GF-D8 (cell line): ENCODE measurements at regions not wholly inside any gene's neighbourhood (a gene's known extent, or its start where the extent isn't known, plus 50 kb on each side); places are given as distances from the start of the nearest gene placed in this dataset.

Experiments
- DNase-seq: peaks from one replicate; lab custom pipeline; 2025; lab: John Stamatoyannopoulos, UW

DNA sequence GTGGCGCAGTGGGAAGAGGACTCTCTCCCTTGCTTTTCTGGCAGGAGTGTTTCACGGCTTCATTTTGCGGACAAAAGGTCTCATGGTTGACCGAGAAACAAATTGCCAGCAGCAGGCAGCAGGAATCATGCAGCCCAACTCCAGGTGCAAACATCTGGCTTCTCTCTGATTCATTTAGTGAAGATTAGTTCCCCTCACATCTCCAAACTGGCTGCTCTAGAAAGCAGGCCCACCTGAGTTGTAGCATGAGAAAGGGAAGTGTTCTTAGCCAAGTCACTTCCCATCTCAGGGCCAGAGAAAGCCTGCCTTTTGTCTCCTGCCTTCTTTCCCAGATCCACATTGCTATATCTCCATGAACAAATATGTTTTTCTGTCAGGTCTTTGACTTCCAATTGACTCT lies 120.8 kb upstream of the CCDC196 start:
- no peak for DNase-seq

DNA sequence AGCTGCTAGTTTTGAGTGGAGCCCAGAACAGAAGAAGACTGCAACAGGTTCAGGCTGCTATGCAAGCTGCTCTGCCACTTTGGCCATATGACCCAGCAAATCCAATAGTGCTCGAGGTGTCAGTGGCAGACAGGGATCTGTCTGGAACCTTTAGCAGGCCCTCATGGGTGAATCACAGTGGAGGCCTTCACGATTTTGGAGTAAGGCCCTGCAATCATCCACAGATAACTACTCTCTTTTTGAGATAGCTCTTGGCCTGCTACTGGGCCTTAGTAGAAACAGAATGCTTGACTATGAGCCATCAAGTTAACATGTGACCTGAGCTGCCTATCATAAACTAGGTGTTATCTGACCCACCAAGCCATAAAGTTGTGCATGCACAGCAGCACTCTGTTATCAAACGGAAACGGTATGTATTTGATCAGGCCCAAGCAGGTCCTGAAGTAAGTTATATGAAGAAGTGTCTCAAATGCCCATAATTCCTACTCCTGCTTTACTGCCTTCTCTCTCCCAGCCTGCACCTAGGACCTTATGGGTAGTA lies 116.9 kb upstream of the CCDC196 start:
- no peak for DNase-seq

DNA sequence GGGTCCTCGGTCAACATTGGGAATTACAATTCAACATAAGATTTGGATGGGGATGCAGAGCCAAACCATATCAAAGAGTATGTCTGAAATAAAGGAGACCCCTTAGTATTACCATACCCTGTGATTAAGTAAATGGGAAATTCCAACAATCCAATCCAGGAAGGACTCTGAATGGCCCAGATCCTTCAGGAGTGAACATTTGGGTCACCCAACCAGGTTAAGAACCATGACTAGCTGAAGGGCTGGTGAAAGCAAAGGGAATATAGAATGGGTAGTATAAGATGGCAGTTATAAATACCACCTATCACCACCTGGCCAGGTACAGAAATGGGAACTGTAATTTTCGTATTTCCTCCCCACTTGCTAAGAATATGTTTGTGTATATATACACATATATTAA lies 114.4 kb upstream of the CCDC196 start:
- DNase-seq = no peak

DNA sequence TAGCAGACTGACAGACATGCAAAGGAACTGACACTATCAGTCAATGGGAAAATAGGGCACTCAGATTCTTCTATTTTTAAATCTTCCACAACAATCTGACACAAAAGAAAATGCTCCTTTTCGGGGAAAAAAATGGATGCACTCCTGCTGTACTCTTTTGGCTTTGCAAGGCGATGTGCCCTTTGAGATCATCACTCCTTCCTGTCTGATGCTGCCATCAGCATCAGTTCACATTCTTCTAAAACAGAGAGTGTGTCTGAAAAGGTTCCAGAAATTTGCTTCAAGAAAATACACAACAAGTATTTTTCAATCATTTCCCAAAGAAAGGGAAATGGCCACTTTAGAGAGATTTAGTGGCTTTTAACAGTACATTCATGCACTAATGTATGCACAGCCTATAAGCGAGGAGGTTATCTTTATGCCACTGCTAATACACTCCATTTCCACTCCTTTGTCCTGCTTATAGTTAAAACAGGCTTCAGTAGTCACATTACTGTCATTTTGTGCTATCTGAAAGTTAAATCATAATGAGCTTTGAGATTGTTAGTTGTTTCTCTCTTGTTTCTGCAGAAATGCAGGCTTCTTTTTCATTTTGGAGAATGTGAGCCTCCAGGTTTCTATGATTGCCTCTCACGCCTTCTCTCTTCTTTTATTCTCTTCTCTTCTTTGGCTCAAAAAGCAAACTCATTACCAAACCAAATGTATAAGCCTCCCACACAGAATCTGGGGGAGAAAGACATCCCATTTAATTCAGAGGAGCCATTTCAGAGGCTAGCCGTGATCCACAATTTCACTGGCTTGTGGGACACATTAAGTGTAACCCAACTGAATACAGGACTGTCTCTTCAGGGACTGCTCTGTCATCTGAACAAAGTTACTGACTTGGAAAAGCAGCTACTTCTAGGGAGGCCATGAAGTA lies 110.9 kb upstream of the CCDC196 start:
- no peak for DNase-seq

DNA sequence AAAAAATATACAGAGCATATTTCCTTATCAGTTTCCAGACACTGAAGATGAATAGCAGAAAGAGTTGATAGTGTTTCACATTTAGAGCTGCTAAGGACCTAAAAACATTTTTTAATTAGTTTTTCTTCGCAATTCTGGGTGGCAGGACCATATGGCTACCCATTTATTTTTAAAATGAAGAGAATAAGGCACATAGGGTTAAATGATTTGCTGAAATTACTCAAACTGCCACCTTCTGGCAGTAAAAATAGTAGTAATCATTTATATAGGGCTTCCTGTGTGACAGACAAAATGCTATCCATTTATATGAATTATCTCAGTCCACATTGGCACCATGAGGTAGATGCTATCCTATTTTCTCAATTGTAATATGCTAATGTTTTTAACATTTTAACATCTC lies 108.6 kb upstream of the CCDC196 start:
- no peak for DNase-seq

DNA sequence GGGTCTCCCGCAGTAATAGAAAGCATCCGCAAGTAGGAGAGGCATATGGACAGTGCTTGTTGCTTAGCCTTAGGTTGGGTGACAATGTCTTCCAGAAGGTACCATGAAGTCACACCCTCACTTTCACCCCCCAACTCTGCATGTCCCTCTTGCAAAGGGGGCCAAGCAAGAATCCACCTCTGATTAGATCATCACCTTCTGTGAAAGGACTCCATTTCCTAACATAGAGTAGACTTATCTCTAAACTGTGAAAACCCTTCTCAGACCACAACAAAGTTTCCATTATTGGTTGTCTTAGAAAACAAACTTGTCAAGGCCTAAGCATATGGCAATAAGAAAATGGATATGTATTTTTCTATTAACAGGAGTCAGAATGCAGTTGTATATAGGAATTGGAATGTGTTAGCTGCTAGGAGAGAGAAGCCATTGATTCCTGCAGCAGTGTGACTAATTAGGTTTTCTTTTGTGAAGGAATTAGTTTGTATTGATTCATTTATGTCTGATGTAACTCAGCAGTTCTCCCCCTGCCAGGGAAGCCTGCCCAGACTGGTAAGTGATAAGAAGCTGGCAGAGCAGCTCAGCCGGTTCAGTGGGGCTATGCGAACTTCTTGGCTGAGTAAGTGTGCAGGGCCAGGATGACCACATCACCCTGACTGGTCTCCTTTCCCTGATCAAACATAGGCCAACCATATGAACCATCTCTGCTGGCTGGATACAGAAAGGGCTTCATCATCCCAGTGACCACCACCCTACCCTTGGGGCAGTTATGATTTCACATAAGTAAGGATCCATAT lies 107.3 kb upstream of the CCDC196 start:
- no peak for DNase-seq

DNA sequence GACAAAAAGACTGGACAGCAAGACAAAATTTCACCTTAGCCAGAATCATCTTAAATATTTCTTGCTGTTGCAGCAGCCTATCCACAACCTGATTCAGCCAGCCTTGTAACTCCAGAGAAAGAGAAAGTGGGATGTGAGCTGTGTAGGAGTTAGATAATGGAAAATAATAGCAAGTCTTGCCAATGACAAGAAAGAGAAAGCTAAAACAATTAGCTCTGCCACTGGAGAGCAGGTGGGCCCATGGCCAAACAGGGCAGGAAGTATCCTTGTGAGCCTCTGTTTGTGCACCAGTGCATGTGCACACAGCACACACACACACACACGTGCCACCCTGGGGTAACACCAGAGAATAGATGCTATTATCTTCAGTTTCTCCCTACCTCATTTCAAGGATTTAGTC lies 106.0 kb upstream of the CCDC196 start:
- DNase-seq = no peak

DNA sequence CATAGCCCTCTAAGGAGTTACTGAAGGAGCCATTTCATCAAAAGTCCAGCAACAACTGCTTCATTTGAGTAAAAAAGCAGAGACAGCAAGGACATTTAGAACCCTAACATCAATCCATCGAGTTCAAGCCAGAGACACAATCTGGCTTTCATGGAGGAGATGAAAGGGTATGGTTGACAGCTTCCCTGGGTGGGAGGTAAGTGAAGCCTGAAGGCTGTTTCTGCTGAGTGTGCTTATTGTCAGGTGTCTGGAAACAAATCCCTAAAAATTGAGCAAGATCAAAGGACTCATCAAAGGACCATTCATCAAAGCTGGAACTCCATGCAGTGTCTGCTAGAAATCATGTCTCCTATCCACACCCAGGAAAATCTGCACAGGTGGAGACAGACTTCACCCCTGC lies 104.4 kb upstream of the CCDC196 start:
- no peak for DNase-seq

DNA sequence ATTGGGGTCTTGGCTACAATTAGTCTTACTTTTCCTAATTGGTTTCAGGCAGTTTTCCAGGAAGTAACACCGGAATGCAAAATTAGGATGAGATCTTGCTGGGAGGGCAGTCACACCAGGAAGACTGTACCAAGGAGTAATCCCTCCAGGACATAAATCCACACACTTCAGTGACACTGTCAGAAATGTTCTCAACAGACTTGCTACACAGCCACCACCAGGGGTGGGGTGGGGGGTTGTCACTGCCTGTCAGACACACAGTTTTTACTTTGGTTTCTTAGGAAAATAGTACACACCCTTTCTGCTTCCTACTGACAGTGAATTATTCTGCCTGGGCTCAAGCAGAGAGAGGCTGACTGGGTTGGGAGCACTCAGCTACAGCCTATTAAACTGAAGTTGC lies 102.9 kb upstream of the CCDC196 start:
- no peak for DNase-seq

DNA sequence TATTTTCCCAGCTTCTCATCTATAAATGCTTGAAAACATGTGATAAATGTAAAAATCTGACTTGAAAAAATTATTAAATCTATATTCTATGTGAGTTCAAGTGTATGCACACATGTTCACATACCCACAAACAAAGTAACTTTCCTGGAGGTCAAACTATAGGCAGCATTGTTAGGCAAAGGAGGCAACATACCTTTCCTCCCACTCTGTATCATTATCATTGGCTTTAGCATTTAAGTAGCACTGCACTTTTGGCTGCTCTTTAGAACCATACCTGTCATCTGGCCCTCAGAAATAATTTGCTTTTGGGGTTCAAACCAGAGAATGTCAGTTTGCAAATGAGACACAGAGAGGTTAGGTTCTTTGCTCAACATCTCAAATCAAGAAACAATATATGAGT lies 102.4 kb upstream of the CCDC196 start:
- no peak for DNase-seq

DNA sequence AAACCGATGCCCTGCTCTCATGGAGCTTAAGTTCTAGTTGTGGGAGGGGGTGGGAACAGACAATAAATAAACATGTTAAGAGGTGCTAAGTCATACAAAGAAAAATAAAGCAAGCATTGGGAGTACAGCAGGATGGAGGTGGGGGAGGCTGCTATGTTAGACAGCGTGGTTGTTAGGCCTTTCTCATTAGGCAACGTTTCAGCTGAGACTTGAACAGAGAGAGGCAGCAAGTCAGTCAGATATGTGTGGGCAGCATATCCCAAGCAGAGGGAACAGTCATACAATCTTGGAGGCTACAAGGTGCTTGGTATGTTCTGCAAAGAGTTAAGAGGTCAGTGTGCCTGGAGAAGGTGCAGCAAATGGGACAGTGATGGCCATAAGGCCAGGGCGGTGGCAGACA lies 97.7 kb upstream of the CCDC196 start:
- DNase-seq = no peak

DNA sequence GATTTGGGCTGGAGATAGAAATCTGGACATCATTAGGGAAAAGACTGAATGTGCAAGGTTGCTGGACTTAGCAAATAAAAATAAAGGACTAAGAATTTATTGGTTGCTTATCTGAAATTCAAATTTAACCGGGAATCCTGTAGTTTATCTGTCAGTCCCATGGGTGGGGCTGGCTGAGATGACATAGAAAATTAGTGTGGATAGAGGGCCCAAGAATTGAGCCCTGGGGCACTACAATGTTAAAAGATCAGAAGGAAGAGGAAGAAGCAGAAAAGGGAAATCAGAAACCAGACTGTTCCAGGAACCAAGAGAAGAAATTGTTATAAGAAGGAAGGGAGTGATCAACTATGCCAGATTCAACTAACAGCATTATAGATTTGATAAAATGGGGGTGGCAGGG lies 96.7 kb upstream of the CCDC196 start:
- DNase-seq = no peak

DNA sequence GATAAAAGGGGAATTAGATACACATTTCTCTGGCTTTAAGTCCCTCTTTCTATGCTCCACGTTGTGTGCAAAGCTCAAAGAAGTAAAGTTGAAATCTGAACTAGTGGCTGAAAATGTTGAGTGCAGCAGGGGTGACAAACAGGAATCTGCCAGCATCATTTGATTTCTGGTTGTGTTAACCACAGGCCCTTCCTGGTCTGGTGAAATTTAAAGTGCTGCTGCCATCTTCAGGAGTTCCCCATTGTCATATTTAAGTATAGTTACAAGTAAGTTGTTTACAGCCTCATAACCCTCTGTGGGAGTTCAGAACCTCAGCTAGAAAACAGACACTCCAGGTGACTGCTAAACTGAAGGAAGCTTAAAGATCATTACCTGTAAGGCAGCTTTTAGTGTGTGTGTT lies 90.9 kb upstream of the CCDC196 start:
- DNase-seq = no peak

DNA sequence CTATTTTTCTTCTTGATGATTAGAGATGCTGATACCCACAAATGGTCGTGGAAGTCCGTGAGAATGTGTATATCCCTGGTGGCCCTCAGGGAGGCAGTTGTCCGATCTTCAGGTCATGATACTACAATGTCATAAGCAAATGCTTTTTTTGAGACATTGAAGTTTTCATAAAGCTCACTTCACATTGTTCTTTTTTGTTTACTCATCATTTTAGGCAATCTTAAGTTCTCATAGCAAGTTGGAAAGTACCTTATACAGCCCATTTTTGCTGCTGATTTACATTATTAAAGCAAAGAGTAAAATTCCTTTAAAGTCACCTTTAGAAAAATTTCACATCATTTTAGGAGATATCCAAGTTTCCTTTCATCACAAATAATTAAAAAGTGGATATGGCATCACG lies 90.0 kb upstream of the CCDC196 start:
- DNase-seq = no peak

DNA sequence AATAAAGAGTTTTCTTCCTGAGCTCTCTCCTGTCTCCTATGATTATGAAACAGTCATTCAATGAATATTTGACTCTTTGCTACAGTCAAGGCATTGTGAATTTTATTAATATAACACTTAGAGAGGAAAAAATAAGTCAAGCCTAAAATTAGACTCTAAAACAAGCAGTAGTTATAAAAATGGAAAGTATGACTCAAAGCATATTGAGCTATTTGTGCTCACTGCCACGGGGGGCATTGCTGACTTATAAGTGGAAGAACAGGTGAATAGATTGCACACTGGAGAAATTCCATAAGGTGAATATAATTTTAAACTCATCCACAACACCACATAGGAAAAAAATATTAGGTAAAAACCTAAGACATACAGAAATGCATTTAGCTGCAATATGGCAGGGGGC lies 87.7 kb upstream of the CCDC196 start:
- DNase-seq = no peak

DNA sequence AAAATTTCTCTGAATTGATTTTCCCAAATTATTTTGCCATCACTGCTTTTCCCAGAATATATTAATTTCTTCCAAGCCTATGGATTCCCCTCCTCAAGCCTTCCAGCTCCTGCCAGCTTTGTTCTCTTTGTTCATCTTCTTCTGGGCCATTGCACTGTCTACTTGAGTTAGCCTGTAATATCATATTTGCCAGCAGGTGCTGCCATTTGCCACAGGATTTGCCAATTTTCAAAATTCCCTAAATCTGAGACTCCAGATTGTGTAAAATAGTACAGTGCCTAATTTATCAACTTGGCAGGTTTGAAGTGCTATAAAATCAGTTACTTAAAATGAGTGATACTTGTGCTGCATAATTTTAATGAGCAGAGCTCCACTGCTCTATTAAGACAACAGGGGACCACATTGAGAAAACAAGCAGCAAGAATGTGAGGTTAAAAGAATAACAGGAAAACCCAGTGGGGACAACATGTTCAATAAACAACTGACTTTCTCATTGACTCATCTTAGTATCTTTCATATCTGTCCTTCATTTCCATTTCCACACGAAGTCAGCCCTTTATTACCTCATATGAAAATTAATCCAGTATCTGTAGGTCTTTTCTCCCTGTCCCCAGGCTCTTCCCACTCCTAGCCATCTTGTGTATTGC lies 84.6 kb upstream of the CCDC196 start:
- no peak for DNase-seq

DNA sequence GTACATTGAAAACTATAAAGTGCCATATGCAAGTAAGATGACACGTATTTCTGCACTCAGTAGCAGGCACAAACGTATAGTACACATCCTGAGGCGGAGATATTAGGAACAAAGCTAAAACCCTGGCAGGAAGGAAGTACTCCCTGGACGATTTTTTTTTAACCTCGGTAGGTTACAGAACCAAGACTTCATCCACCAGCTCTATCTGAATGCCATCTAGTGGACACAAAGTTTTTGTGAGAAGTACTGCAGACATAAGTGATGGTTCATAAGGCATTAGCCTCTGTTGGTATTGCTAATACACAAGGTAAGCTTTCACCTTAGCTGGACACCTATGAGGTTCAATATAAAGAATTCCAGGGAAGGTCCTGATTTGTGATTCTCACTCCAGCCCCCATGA lies 83.0 kb upstream of the CCDC196 start:
- peak; percentile 9 for DNase-seq

DNA sequence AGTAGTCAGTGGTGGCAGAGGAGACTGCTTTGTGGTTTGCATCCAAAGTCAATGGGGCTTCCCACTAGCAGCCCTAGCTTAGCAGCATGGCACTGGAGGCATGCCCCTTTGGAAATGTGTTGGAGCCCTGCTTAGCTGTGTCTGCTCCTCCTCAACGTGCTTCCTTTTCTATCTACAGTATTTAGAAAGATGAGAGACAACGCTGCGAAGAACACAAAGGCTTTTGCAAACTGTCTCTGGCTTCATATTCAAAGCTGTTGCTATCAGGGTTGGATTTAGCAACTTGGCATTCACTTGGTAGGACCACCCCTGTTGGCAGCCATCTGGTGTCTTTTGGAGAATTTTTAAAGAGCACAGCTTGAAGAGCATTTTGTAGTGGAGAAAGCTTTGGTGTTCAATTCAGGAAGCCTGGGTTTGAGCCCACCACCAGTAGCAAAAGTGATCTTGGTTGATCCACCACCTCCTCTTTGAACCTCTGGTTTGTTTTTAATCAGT lies 82.1 kb upstream of the CCDC196 start:
- DNase-seq = no peak

DNA sequence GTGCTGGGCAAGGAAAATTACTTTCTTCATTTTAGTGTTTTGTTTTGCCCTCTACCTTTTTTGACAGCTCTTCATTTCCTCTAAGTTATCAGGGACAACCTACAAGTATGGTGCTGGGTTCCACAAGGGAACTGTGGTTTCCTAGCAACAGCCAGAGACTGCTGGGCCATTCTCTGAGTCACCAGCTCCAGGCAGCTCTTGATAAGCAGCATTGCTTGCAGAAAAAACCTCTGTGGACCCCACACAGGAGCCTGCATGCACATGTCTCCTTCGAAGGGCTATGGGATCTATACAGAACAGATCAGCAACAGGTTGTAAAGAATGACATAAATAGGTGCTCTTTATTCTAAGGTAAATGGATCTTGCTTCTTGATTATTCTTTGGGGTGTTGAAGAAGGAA lies 81.0 kb upstream of the CCDC196 start:
- DNase-seq = no peak

DNA sequence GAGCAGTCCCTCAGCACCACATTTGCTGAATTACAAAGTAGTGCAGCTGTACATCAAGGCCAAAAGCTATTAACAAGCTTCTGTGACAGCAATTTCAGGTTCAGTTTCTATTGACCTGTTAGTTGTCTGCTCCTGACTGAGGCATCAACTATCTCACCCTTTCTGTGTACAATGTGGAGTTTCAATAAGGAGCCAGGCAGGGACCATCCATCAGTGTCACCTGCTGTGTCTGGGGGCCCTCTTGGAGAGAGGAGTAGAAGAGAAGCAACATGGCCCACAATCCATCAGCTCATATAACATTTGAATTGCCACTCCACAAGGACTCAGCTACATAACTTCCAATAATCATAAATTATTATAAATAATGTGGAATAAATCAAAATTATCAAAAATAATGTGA lies 72.3 kb upstream of the CCDC196 start:
- DNase-seq = no peak

DNA sequence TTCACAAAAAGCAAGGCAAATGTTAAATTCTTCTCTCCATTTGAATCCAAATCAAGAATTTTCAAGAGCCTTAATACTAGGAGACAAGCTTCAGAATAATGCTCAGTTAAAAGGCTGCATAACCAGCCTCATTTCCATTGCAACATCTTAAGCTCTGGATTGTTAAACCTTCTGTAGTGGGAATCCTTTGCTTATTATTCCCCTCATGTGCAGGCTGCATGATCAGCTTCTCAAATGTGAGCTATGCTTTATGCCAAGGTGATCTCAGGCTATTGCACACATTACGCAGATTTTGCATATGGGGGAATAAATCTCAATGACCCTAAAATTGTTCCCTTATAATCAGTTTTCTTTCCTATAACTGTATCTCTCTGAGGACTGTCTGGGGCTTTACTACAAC lies 71.7 kb upstream of the CCDC196 start:
- DNase-seq = no peak

DNA sequence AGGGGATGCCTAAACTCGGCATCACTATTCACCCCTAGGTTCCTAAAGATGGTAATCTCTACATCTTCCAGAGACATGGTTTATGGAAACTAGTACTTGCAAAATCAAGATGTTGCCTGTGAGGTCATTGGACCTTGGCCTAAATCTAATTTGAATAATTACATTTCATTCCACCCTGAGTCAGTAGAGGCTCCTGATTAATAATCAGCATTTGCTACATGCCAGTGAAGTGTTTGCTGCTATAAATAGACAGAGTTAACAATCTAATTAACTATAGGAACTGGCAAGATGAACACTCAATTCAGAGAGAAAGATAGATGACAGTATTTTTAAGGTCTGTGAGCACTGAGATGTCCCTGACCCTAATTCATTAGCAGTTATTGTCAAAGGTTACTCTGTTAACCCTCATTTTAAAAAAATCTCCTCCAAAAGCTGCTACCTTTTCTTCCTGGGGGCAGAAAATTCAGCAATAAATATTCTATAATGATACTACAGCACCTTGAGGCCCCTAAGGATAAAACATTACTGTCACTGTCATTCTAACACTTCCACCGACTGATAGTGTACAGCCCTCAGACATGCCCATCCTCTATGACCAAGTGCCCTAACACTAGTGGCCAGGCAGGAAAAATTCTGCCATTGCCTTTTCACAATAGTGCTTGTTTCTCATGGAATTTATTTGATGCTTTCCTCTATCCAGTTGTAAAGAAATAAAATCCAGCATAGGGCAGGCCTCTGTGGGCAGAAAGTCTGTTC lies 65.7 kb upstream of the CCDC196 start:
- no peak for DNase-seq
